Trophoblast cell (in vitro differentiated cells and primary cell): ENCODE measurements at regions not wholly inside any gene's neighbourhood (a gene's known extent, or its start where the extent isn't known, plus 50 kb on each side); places are given as distances from the start of the nearest gene placed in this dataset.

ENCODE experiments used
- DNase-seq, 2 donors: peaks; one replicate each; pipeline ENCODE4 v3.0.0-alpha.2; 2016
- H2AFZ ChIP-seq: 2 replicates; pipeline ENCODE4 v1.6.1; 2013; ENCODE audit warnings: low read length, moderate library complexity, mild to moderate bottlenecking; ENCODE audit not compliant: insufficient read depth, poor library complexity
- H2AK5ac ChIP-seq: 2 replicates; pipeline ENCODE4 v1.6.1; 2013; ENCODE audit warnings: mild to moderate bottlenecking, low read length
- H2BK120ac ChIP-seq: 2 replicates; pipeline ENCODE4 v1.6.1; 2013; ENCODE audit warnings: low read length, mild to moderate bottlenecking, moderate library complexity; ENCODE audit not compliant: insufficient read depth, poor library complexity
- H2BK12ac ChIP-seq: 2 replicates; pipeline ENCODE4 v1.6.1; 2013; ENCODE audit warnings: mild to moderate bottlenecking, low read length, moderate library complexity
- H2BK5ac ChIP-seq: 2 replicates; pipeline ENCODE4 v1.6.1; 2013; ENCODE audit warnings: low read length, low read depth, moderate library complexity, mild to moderate bottlenecking; ENCODE audit not compliant: poor library complexity
- H3K14ac ChIP-seq: 2 replicates; pipeline ENCODE4 v1.6.1; 2013; ENCODE audit warnings: mild to moderate bottlenecking, low read length
- H3K18ac ChIP-seq: 2 replicates; pipeline ENCODE4 v1.6.1; 2013; ENCODE audit warnings: mild to moderate bottlenecking, low read length
- H3K23ac ChIP-seq: 2 replicates; pipeline ENCODE4 v1.6.1; 2013; ENCODE audit warnings: low read length
- H3K27ac ChIP-seq: 2 replicates; pipeline ENCODE4 v1.5.1; 2013; ENCODE audit warnings: low read depth, mild to moderate bottlenecking, inconsistent platforms, low read length, moderate library complexity
- H3K27me3 ChIP-seq: 2 replicates; pipeline ENCODE4 v1.6.1; 2013; ENCODE audit warnings: inconsistent platforms, mild to moderate bottlenecking, low read length, moderate library complexity; ENCODE audit not compliant: insufficient read depth
- H3K36me3 ChIP-seq, 2 experiments: 1 replicate in 1 of 2; 2 replicates in 1 of 2; pipeline ENCODE4 v1.6.1; 2013; ENCODE audit warnings: low read length in 2 of 2, mild to moderate bottlenecking in 2 of 2, moderate library complexity in 1 of 2; ENCODE audit not compliant: insufficient read depth in 2 of 2, control insufficient read depth in 1 of 2
- H3K4ac ChIP-seq: 2 replicates; pipeline ENCODE4 v1.6.1; 2013; ENCODE audit warnings: low read depth, mild to moderate bottlenecking, low read length, moderate library complexity
- H3K4me1 ChIP-seq, 2 experiments: 1 replicate in 1 of 2; 2 replicates in 1 of 2; pipeline ENCODE4 v1.6.1; 2013; ENCODE audit warnings: low read length in 2 of 2, mild to moderate bottlenecking in 2 of 2, moderate library complexity in 1 of 2; ENCODE audit not compliant: insufficient read depth in 2 of 2, control insufficient read depth in 1 of 2
- H3K4me2 ChIP-seq: 2 replicates; pipeline ENCODE4 v1.6.1; 2013; ENCODE audit warnings: inconsistent platforms, mild to moderate bottlenecking, low read length, moderate library complexity
- H3K4me3 ChIP-seq: 2 replicates; pipeline ENCODE4 v1.5.1; 2013; ENCODE audit warnings: mild to moderate bottlenecking, low read depth, low read length, inconsistent platforms
- H3K79me1 ChIP-seq: one replicate; pipeline ENCODE4 v1.6.1; 2013; ENCODE audit warnings: low read length
- H3K79me2 ChIP-seq: 2 replicates; pipeline ENCODE4 v1.6.1; 2013; ENCODE audit warnings: low read length, mild to moderate bottlenecking; ENCODE audit not compliant: control insufficient read depth, insufficient read depth, poor library complexity
- H3K9ac ChIP-seq: 2 replicates; pipeline ENCODE4 v1.6.1; 2013; ENCODE audit warnings: mild to moderate bottlenecking, low read length
- H3K9me3 ChIP-seq: 2 replicates; pipeline ENCODE4 v1.6.1; 2013; ENCODE audit warnings: low read depth, mild to moderate bottlenecking, control low read depth, inconsistent platforms, low read length; ENCODE audit not compliant: insufficient read depth
- H4K12ac ChIP-seq: 2 replicates; pipeline ENCODE4 v1.6.1; 2013; ENCODE audit warnings: low read depth, mild to moderate bottlenecking, low read length, moderate library complexity
- H4K8ac ChIP-seq: 2 replicates; pipeline ENCODE4 v1.6.1; 2013; ENCODE audit warnings: low read depth, mild to moderate bottlenecking, low read length, moderate library complexity
- H4K91ac ChIP-seq: one replicate; pipeline ENCODE4 v1.6.1; 2013; ENCODE audit warnings: low read depth, mild to moderate bottlenecking, low read length, moderate library complexity
- WGBS: extraction: QIAGEN DNeasy Blood & Tissue Kit; methylation state at CpG from one replicate; pipeline ENCODE4 v1.1.7; 2013; ENCODE audit warnings: missing lambda C conversion rate; ENCODE audit not compliant: insufficient read length, insufficient coverage; ENCODE audit errors: extremely low coverage; 5-methylcytosine and 5-hydroxymethylcytosine counted together

DNA sequence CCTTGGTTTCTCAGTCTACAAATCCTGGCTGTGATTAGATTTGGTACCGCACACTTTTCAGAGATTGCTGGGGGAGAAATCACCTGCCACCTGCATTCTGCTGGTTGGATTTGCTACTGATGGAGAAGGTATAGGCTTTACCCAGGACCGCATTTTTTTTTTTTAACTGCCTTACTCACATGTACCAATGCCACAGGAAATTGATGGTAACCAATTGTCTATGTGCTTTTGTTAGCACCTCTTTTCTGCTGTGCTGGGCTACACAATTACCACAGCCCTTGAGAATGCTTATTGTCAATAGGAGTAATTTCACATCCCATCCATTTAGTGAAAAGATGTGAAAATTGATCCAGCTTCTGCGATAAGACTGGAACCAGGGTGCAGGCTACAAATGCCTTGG, 74.4 kb upstream of the TANC2 start:
- no peaks in the 10 kb centered on the region for H3K27me3 ChIP-seq
- no peak overlapping the region for H3K4me3 ChIP-seq
- H2BK12ac ChIP-seq: peak overlapping the region; percentile 64
- peak overlapping the region; percentile 77 for H4K91ac ChIP-seq
- H3K9ac ChIP-seq: no peak overlapping the region
- H3K79me1 ChIP-seq: peaks cover 31% of the 10 kb centered on the region
- H4K8ac ChIP-seq: peak overlapping the region; percentile 17
- H3K18ac ChIP-seq: no peak overlapping the region
- peak overlapping the region; percentile 71 for H2AK5ac ChIP-seq
- H3K36me3 ChIP-seq: no peaks in the 10 kb centered on the region
- H2BK5ac ChIP-seq: peak overlapping the region; percentile 89
- H3K14ac ChIP-seq: peak overlapping the region; percentile 33
- peaks cover 3% of the 10 kb centered on the region for H3K79me2 ChIP-seq
- peak overlapping the region; percentile 63 for H2BK120ac ChIP-seq
- no CpG with 5 or more reads among the region's 3 CpGs for WGBS
- peak overlapping the region; percentile 28 for H3K4me2 ChIP-seq
- no peak overlapping the region for H3K23ac ChIP-seq
- no peak overlapping the region for H3K4ac ChIP-seq
- peaks cover 17 to 22% of the 10 kb centered on the region in 2 experiments for H3K4me1 ChIP-seq
- no peaks in the 10 kb centered on the region for H3K9me3 ChIP-seq
- no peak overlapping the region for H4K12ac ChIP-seq
- DNase-seq: no peak
- H2AFZ ChIP-seq: no peak overlapping the region
- H3K27ac ChIP-seq: peak overlapping the region; percentile 90

DNA sequence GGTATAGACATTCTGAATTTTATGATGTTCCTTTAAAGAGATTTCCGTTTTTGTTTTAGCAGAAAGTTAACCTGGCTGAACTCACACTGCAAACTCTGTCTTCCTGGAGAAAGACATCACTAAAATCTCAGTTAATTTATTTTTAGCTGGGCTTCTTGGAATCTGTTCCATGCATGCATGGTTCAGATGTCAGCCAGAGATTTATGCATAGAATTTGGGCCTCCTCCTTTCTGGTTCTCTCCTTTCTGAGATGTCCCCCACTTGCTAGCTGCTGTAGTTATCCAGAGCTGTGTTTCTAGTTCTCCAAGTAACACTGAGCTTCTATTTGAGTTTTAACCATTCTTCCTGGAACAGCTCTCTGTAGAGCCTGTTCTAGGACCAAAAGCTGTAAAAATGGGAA, 77.3 kb upstream of the TANC2 start:
- Histone ChIP-seq H3K79me1 (peaks cover 14% of the 10 kb centered on the region), H3K23ac (no peak overlapping the region), H2BK120ac (no peak overlapping the region), H2AK5ac (no peak overlapping the region), H3K4me3 (no peak overlapping the region), H3K4ac (no peak overlapping the region), H3K27ac (no peak overlapping the region), H3K4me1 (peaks cover 8 to 11% of the 10 kb centered on the region in 2 experiments), H2AFZ (no peak overlapping the region), H3K9me3 (no peaks in the 10 kb centered on the region), H3K14ac (no peak overlapping the region), H3K18ac (no peak overlapping the region), H3K9ac (no peak overlapping the region), H4K91ac (no peak overlapping the region), H3K27me3 (no peaks in the 10 kb centered on the region), H4K8ac (no peak overlapping the region), H3K4me2 (no peak overlapping the region), H2BK5ac (no peak overlapping the region), H4K12ac (no peak overlapping the region), H3K79me2 (peaks cover 2% of the 10 kb centered on the region), H3K36me3 (no peaks in the 10 kb centered on the region), H2BK12ac (no peak overlapping the region)
- no peak for DNase-seq
- WGBS: no CpG with 5 or more reads among the region's 1 CpG

DNA sequence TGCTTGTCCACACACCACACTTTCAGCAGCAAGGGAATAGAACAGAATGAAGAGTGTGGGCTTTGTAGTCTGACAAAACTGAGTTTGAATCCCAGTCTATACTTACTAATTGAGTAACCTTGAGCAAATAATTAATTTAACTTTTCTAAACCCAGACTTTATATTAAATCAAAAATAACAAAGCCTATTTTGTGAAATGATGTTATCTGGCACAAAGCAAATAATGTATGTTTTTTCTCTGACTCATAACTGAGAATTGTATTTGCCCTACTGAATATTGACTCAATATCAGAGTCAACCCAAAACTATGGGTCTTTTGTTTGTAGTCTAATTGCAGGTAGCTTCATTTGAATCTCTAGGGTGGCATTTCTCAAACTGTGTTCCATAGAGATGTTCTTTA, 77.9 kb upstream of the TANC2 start:
- no peak for DNase-seq
- no peak overlapping the region for H2BK120ac ChIP-seq
- H4K8ac ChIP-seq: no peak overlapping the region
- peaks cover 9% of the 10 kb centered on the region for H3K79me1 ChIP-seq
- no peak overlapping the region for H3K4ac ChIP-seq
- peak overlapping the region; percentile 14 for H4K91ac ChIP-seq
- H3K9me3 ChIP-seq: no peaks in the 10 kb centered on the region
- H2BK5ac ChIP-seq: no peak overlapping the region
- no peak overlapping the region for H3K27ac ChIP-seq
- H2BK12ac ChIP-seq: no peak overlapping the region
- no peak overlapping the region for H4K12ac ChIP-seq
- no peak overlapping the region for H3K23ac ChIP-seq
- H3K36me3 ChIP-seq: no peaks in the 10 kb centered on the region
- no peak overlapping the region for H3K18ac ChIP-seq
- H3K4me1 ChIP-seq: peaks cover 3 to 8% of the 10 kb centered on the region in 2 experiments
- peak overlapping the region; percentile 69 for H2AK5ac ChIP-seq
- H3K9ac ChIP-seq: no peak overlapping the region
- no peak overlapping the region for H3K4me3 ChIP-seq
- H3K27me3 ChIP-seq: no peaks in the 10 kb centered on the region
- no peaks in the 10 kb centered on the region for H3K79me2 ChIP-seq
- no peak overlapping the region for H2AFZ ChIP-seq
- H3K4me2 ChIP-seq: no peak overlapping the region
- H3K14ac ChIP-seq: no peak overlapping the region

DNA sequence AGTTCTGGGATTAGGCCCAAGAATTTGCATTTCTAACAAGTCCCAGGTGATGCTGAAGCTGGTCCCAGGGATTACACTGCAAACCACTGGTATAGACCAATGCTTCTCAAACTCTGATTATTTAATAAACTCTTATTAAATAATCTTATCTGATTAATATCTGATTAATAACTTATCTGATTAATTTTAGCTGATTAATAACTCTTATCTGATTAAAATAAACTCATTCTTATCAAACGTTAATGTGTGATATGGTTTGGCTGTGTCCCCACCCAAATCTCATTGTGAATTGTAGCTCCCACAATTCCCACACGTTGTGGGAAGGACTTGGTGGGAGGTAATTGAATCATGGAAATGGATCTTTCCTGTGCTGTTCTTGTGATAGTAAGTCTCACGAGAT, 78.6 kb upstream of the TANC2 start:
- Histone ChIP-seq H3K9me3 (no peaks in the 10 kb centered on the region), H3K79me2 (no peaks in the 10 kb centered on the region), H3K27me3 (no peaks in the 10 kb centered on the region), H3K14ac (no peak overlapping the region), H4K91ac (no peak overlapping the region), H4K8ac (no peak overlapping the region), H3K27ac (no peak overlapping the region), H3K4me2 (no peak overlapping the region), H3K4me1 (peaks cover 3 to 8% of the 10 kb centered on the region in 2 experiments), H2BK120ac (no peak overlapping the region), H3K36me3 (no peaks in the 10 kb centered on the region), H3K18ac (no peak overlapping the region), H3K4ac (no peak overlapping the region), H2BK12ac (no peak overlapping the region), H3K4me3 (no peak overlapping the region), H3K9ac (no peak overlapping the region), H3K79me1 (peaks cover 11% of the 10 kb centered on the region), H2AFZ (no peak overlapping the region), H2BK5ac (no peak overlapping the region), H2AK5ac (no peak overlapping the region), H3K23ac (no peak overlapping the region), H4K12ac (no peak overlapping the region)
- no peak for DNase-seq
- no CpG with 5 or more reads among the region's 3 CpGs for WGBS
